K562 (cell line): ENCODE measurements at regions not wholly inside any gene's neighbourhood (a gene's known extent, or its start where the extent isn't known, plus 50 kb on each side); places are given as distances from the start of the nearest gene placed in this dataset.

Experiments used
- ATAC-seq: fragments of 200-7000 bp; cut with Tn5 transposase; 3 replicates; pipeline ENCODE4 v1.9.1; 2020; ENCODE audit warnings: moderate library complexity
- BruUV-seq: library from RNA; stranded (reverse); fragments of 400-500 nt; replicated peaks from 2 replicates; lab custom pipeline; 2021; lab: Mats Ljungman, UMichigan
- CTCF ChIA-PET: fragments of 300-600 bp; formaldehyde crosslinking; extraction: SDS; loops from one replicate; lab custom pipeline; 2021; ENCODE audit warnings: low intra/inter-chr PET ratio; lab: Yijun Ruan, JAX
- POLR2A ChIA-PET: fragments of 300-600, 350-650 bp; sonication (Branson Sonifier 250); formaldehyde crosslinking; extraction: SDS; loops from one replicate; lab custom pipeline; 2021; ENCODE audit warnings: antibody characterized with exemption, inconsistent platforms; lab: Yijun Ruan, JAX
- DNase-seq, 4 experiments: peaks; one replicate each; pipeline versions ENCODE4 v3.0.0 to v3.0.0-alpha.2; 2011 to 2018; ENCODE audit warnings: low spot score in 3 of 4, mixed read lengths in 3 of 4; ENCODE audit errors: extremely low read depth in 1 of 4
- FAIRE-seq: peaks from 2 replicates; lab custom pipeline; 2011; peaks lifted over from hg19 to GRCh38; lab: Jason Lieb, UNC
- H2AFZ ChIP-seq: 2 replicates; pipeline ENCODE4 v1.6.0; 2011; ENCODE audit warnings: low read depth, low read length, control low read depth, inconsistent platforms
- H3K27ac ChIP-seq: fragments of 200-600 bp; 3 replicates; pipeline ENCODE4 v1.8.0; 2011; ENCODE audit warnings: low read depth, mild to moderate bottlenecking, control low read depth, inconsistent platforms, low read length, moderate library complexity, mixed read lengths; ENCODE audit errors: extremely low read depth
- H3K27me3 ChIP-seq, 2 experiments: fragments of 300-600 bp in 1 of 2; 2 replicates in 1 of 2; 3 replicates in 1 of 2; pipeline versions ENCODE4 v1.6.0 to v1.8.0; 2011; ENCODE audit warnings: inconsistent platforms in 2 of 2, low read length in 2 of 2, mild to moderate bottlenecking in 1 of 2, mixed read lengths in 1 of 2, moderate library complexity in 1 of 2; ENCODE audit not compliant: control insufficient read depth in 2 of 2, insufficient read depth in 2 of 2
- H3K36me3 ChIP-seq: fragments of 300-600 bp; 3 replicates; pipeline ENCODE4 v1.8.0; 2011; ENCODE audit warnings: mild to moderate bottlenecking, low read length, inconsistent platforms; ENCODE audit not compliant: control insufficient read depth, insufficient read depth
- H3K4me1 ChIP-seq, 2 experiments: fragments of 200-600 bp in 1 of 2; replicated peaks in 1 of 2; 2 replicates in 1 of 2; 3 replicates in 1 of 2; pipeline versions ENCODE4 v1.5.1 to v1.8.0; 2011; ENCODE audit warnings: inconsistent platforms in 2 of 2, low read length in 2 of 2, mild to moderate bottlenecking in 1 of 2, mixed read lengths in 1 of 2, moderate library complexity in 1 of 2; ENCODE audit not compliant: control insufficient read depth in 2 of 2, insufficient read depth in 2 of 2
- H3K4me2 ChIP-seq: 2 replicates; pipeline ENCODE4 v1.6.1; 2011; ENCODE audit warnings: low read length, control low read depth, inconsistent platforms, mixed read lengths; ENCODE audit not compliant: insufficient read depth
- H3K4me3 ChIP-seq: fragments of 200-600 bp; sonication (generic), shearing (Covaris generic); 2 replicates; pipeline ENCODE4 v1.5.1; 2016; ENCODE audit warnings: control low read depth, inconsistent platforms
- H3K79me2 ChIP-seq: fragments of 200-600 bp; 3 replicates; pipeline ENCODE4 v1.8.0; 2011; ENCODE audit warnings: low read length, inconsistent platforms; ENCODE audit not compliant: control insufficient read depth, insufficient read depth
- H3K9ac ChIP-seq, 2 experiments: 2 replicates each; pipeline versions ENCODE4 v1.6.0 to v1.6.1; 2011; ENCODE audit warnings: low read depth in 2 of 2, low read length in 2 of 2, control low read depth in 1 of 2, inconsistent platforms in 1 of 2, mild to moderate bottlenecking in 1 of 2, mixed read lengths in 1 of 2; ENCODE audit not compliant: insufficient read depth in 1 of 2
- H3K9me1 ChIP-seq: one replicate; pipeline ENCODE4 v1.6.0; 2011; ENCODE audit warnings: inconsistent platforms, mild to moderate bottlenecking, low read length, moderate library complexity; ENCODE audit not compliant: control insufficient read depth, insufficient read depth
- H3K9me3 ChIP-seq: replicated peaks from 2 replicates; pipeline ENCODE4 v1.5.1; 2011; ENCODE audit warnings: low read depth, low read length, inconsistent platforms; ENCODE audit not compliant: control insufficient read depth, insufficient read depth
- H4K20me1 ChIP-seq: replicated peaks from 2 replicates; pipeline ENCODE4 v1.6.1; 2011; ENCODE audit warnings: low read length, inconsistent platforms, mixed read lengths; ENCODE audit not compliant: control insufficient read depth, insufficient read depth
- ERF ChIP-seq: fragments of 450-650 bp; formaldehyde crosslinking; IDR thresholded peaks from 2 replicates; pipeline ENCODE4 v1.4.0; 2020; ENCODE audit warnings: mild to moderate bottlenecking, mixed read lengths
- HSF4 ChIP-seq: fragments of 250-450 bp; sonication (Bioruptor Pico); IDR thresholded peaks from 2 replicates; pipeline ENCODE4 v2.1.2; 2022; ENCODE audit warnings: mild to moderate bottlenecking, moderate library complexity, borderline replicate concordance
- NCOA6 ChIP-seq: fragments of 450-650 bp; IDR thresholded peaks from 2 replicates; pipeline ENCODE4 v1.6.1; 2017; ENCODE audit warnings: mild to moderate bottlenecking
- ZNF124 ChIP-seq: sonication (generic); formaldehyde crosslinking; IDR thresholded peaks from 2 replicates; pipeline ENCODE4 v1.8.1; 2022; ENCODE audit warnings: missing genetic modification reagents
- WGBS: fragments of 100-300 bp; shearing (Covaris generic); methylation state at CpG from one replicate; pipeline ENCODE4 v1.1.6; 2016; ENCODE audit warnings: low coverage, mixed read lengths; ENCODE audit not compliant: insufficient coverage; ENCODE audit errors: missing lambda C conversion rate; 5-methylcytosine and 5-hydroxymethylcytosine counted together
- in situ Hi-C: fragments of 300-500 bp; cut with MboI; formaldehyde crosslinking; loops from 4 replicates; pipeline ENCODE4 v1.15.0; 2018; ENCODE audit warnings: inconsistent platforms, mixed read lengths
- intact Hi-C: fragments of 100-400 bp; cut with micrococcal nuclease; formaldehyde crosslinking; loops from 2 replicates; pipeline ENCODE4 v1.14.2; 2022
- TF ChIP-seq, protein P1 (sequence below), 2 experiments: fragments of 450-650 bp in 1 of 2; sonication (generic) in 1 of 2; formaldehyde crosslinking in 1 of 2; IDR thresholded peaks; 2 replicates each; pipeline versions ENCODE4 v1.7.1 to v1.9.0; 2016 to 2022; ENCODE audit warnings: inconsistent platforms in 1 of 2, mild to moderate bottlenecking in 1 of 2, missing genetic modification reagents in 1 of 2

DNA sequence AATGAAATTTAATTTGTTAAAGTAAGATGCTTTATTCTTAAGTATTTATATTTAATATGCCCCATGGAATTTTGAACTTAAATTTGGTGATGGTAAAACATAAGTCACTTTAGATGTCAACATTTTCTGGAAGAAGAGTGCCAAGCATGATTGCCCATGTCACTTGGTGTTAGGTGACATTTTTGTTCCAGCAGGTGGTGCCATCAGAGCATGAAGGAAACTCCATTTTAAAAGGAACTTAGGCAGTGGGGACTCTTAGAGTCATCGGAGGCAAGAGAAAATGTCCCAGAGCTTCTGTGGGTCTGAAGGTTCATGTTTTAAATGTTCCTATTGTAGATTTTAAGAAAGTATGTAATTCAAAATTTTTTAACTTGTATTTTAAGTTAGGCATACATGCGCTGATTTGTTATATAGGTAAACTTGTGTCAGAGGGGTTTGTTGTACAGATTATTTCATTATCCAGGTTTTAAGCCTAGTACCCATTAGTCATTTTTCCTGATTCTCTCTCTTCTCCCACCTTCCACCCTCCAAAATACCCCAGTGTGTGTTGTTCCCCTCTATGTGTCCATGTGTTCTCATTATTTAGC lies 789.3 kb downstream of the SEMA5A start:
- intact Hi-C loops = loop anchor here (10.0 kb wide), 1 partner anchor 448 kb away; no protein-coding TSS in a partner anchor
- H3K4me1 ChIP-seq = no peaks in the 10 kb centered on the region
- DNase-seq (peak in 1 of 4 experiments; percentile 3), ATAC-seq (no peak), FAIRE-seq (no peak)
- H4K20me1 ChIP-seq = no peaks in the 10 kb centered on the region
- H3K9me1 ChIP-seq = no peaks in the 10 kb centered on the region
- H2AFZ ChIP-seq = no peak overlapping the region
- no peaks in the 10 kb centered on the region for H3K36me3 ChIP-seq
- POLR2A ChIA-PET = no interaction called here
- no peak overlapping the region for H3K9ac ChIP-seq
- 0 out of 2 replicates have a peak, but pooled peaks cover 2% of the 10 kb centered on the region for H3K9me3 ChIP-seq
- no TSS peak for BruUV-seq
- TF ChIP-seq ZNF124 (no peak), ERF (CRISPR knock-in tag) (no peak), NCOA6 (no peak), HSF4 (CRISPR knock-in tag) (no peak)
- TF ChIP-seq, protein P1, sequence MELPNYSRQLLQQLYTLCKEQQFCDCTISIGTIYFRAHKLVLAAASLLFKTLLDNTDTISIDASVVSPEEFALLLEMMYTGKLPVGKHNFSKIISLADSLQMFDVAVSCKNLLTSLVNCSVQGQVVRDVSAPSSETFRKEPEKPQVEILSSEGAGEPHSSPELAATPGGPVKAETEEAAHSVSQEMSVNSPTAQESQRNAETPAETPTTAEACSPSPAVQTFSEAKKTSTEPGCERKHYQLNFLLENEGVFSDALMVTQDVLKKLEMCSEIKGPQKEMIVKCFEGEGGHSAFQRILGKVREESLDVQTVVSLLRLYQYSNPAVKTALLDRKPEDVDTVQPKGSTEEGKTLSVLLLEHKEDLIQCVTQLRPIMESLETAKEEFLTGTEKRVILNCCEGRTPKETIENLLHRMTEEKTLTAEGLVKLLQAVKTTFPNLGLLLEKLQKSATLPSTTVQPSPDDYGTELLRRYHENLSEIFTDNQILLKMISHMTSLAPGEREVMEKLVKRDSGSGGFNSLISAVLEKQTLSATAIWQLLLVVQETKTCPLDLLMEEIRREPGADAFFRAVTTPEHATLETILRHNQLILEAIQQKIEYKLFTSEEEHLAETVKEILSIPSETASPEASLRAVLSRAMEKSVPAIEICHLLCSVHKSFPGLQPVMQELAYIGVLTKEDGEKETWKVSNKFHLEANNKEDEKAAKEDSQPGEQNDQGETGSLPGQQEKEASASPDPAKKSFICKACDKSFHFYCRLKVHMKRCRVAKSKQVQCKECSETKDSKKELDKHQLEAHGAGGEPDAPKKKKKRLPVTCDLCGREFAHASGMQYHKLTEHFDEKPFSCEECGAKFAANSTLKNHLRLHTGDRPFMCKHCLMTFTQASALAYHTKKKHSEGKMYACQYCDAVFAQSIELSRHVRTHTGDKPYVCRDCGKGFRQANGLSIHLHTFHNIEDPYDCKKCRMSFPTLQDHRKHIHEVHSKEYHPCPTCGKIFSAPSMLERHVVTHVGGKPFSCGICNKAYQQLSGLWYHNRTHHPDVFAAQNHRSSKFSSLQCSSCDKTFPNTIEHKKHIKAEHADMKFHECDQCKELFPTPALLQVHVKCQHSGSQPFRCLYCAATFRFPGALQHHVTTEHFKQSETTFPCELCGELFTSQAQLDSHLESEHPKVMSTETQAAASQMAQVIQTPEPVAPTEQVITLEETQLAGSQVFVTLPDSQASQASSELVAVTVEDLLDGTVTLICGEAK (IDR thresholded peaks at IDR 0.05) = no peak
- TF ChIP-seq, protein P1 (CRISPR knock-in tag; IDR thresholded peaks at IDR 0.05) = no peak
- CTCF ChIA-PET = no interaction called here
- no peak overlapping the region for H3K4me3 ChIP-seq
- 0% methylated on average over 2 of the region's 2 CpGs for WGBS
- H3K79me2 ChIP-seq = no peaks in the 10 kb centered on the region
- H3K4me2 ChIP-seq = no peak overlapping the region
- H3K27me3 ChIP-seq = no peaks in the 10 kb centered on the region
- no peak overlapping the region for H3K27ac ChIP-seq
- in situ Hi-C loops = no loop called here
